Right lobe of liver (tissue), 4 donors: ENCODE measurements at regions not wholly inside any gene's neighbourhood (a gene's known extent, or its start where the extent isn't known, plus 50 kb on each side); places are given as distances from the start of the nearest gene placed in this dataset.

Experiments used
- POLR2A ChIP-seq: fragments of 450-650 bp; IDR thresholded peaks from one replicate; pipeline ENCODE4 v1.6.1; 2017; ENCODE audit warnings: antibody characterized with exemption, mild to moderate bottlenecking
- TF ChIP-seq, protein P1 (sequence below), 4 donors: fragments of 200-600 bp in 3 of 4; fragments of 450-650 bp in 1 of 4; IDR thresholded peaks; one replicate each; pipeline versions ENCODE4 v1.5.1 to v1.8.0; 2016 to 2022; ENCODE audit warnings: antibody characterized with exemption in 4 of 4, mild to moderate bottlenecking in 2 of 4
- donor health status: DM: no; HTN: no; CAD: no.
- donor health status: DM: no; HTN: no; CAD: no.
- donor health status: DM: no; HTN: yes; CAD: no.

GRCh38 chr5:179464631-179465030 is 85.7 kb upstream of the RUFY1 start:
- TF ChIP-seq, protein P1, sequence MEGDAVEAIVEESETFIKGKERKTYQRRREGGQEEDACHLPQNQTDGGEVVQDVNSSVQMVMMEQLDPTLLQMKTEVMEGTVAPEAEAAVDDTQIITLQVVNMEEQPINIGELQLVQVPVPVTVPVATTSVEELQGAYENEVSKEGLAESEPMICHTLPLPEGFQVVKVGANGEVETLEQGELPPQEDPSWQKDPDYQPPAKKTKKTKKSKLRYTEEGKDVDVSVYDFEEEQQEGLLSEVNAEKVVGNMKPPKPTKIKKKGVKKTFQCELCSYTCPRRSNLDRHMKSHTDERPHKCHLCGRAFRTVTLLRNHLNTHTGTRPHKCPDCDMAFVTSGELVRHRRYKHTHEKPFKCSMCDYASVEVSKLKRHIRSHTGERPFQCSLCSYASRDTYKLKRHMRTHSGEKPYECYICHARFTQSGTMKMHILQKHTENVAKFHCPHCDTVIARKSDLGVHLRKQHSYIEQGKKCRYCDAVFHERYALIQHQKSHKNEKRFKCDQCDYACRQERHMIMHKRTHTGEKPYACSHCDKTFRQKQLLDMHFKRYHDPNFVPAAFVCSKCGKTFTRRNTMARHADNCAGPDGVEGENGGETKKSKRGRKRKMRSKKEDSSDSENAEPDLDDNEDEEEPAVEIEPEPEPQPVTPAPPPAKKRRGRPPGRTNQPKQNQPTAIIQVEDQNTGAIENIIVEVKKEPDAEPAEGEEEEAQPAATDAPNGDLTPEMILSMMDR (IDR thresholded peaks at IDR 0.05) = no peak
- no peak for TF ChIP-seq POLR2A
